Glomerular endothelial cell (primary cell): ENCODE measurements at regions not wholly inside any gene's neighbourhood (a gene's known extent, or its start where the extent isn't known, plus 50 kb on each side); places are given as distances from the start of the nearest gene placed in this dataset.
"Not testable (repeated sequence)": the region's sequence is repeated elsewhere in the genome, so short reads cannot be mapped to it uniquely, and the experiment has no call there.

Source experiments
- DNase-seq: peaks from one replicate; pipeline ENCODE4 v3.0.0-alpha.2; 2011; ENCODE audit warnings: low read depth, low spot score; ENCODE audit errors: extremely low read depth

- no peak for DNase-seq
Observed at GRCh38 chr22:49348631-49349030, 479.0 kb downstream of the BRD1 start.

- no peak for DNase-seq
Observed at GRCh38 chr22:49347376-49347775, 480.3 kb downstream of the BRD1 start.

- DNase-seq, result no peak
Observed at GRCh38 chr22:49345896-49346295, 481.8 kb downstream of the BRD1 start.

GRCh38 chr22:49344656-49345055 is 483.0 kb downstream of the BRD1 start:
- DNase-seq, result no peak

- DNase-seq, result no peak
Observed at GRCh38 chr22:49344161-49344560, 483.5 kb downstream of the BRD1 start.

- DNase-seq, result no peak
Observed at GRCh38 chr22:49340406-49340805, 487.3 kb downstream of the BRD1 start.

GRCh38 chr22:49336483-49336882 is 491.2 kb downstream of the BRD1 start:
- not testable (repeated sequence) for DNase-seq

- DNase-seq, result no peak
Observed at GRCh38 chr22:49334976-49335375, 492.7 kb downstream of the BRD1 start.

GRCh38 chr22:49334449-49334789 is 493.3 kb downstream of the BRD1 start:
- DNase-seq, result no peak

GRCh38 chr22:49333206-49333605 is 494.5 kb downstream of the BRD1 start:
- DNase-seq, result no peak

GRCh38 chr22:49332691-49333090 is 495.0 kb downstream of the BRD1 start:
- no peak for DNase-seq

GRCh38 chr22:49331878-49332277 is 495.8 kb downstream of the BRD1 start:
- no peak for DNase-seq

GRCh38 chr22:49331223-49331815 is 496.4 kb downstream of the BRD1 start:
- DNase-seq, result no peak

- DNase-seq, result no peak
Observed at GRCh38 chr22:49330421-49331222, 497.1 kb downstream of the BRD1 start.

GRCh38 chr22:49329636-49330035 is 498.0 kb downstream of the BRD1 start:
- DNase-seq, result no peak

GRCh38 chr22:49328630-49329405 is 498.9 kb downstream of the BRD1 start:
- no peak for DNase-seq

GRCh38 chr22:49328118-49328475 is 499.6 kb downstream of the BRD1 start:
- DNase-seq, result no peak

GRCh38 chr22:49327411-49328117 is 500.1 kb downstream of the BRD1 start:
- no peak for DNase-seq

- no peak for DNase-seq
Observed at GRCh38 chr22:49326558-49326957, 501.1 kb downstream of the BRD1 start.

- DNase-seq, result no peak
Observed at GRCh38 chr22:49325531-49326395, 501.9 kb downstream of the BRD1 start.
